ENCODE measurements at regions not wholly inside any gene's neighbourhood (a gene's known extent, or its start where the extent isn't known, plus 50 kb on each side); places are given as distances from the start of the nearest gene placed in this dataset.

GRCh38 chr18:67742525-67742924 is 226.0 kb upstream of the DSEL start:
- H3K4me3 ChIP-seq (replicated peaks; ENCODE audit: low read depth, low read length), result no peak overlapping the region
- no peak for TF ChIP-seq CTCF (IDR thresholded peaks at IDR 0.05; ENCODE audit: low read depth, low read length, missing control alignments)
- no peak for DNase-seq (ENCODE audit: extremely low read depth, low read depth)

- H3K4me3 ChIP-seq (replicated peaks; ENCODE audit: low read depth, low read length), result no peak overlapping the region
- TF ChIP-seq CTCF (IDR thresholded peaks at IDR 0.05; ENCODE audit: low read depth, low read length, missing control alignments), result no peak
- DNase-seq (ENCODE audit: extremely low read depth, low read depth), result no peak
Observed at GRCh38 chr18:67735506-67735905, 219.0 kb upstream of the DSEL start.

- H3K4me3 ChIP-seq (replicated peaks; ENCODE audit: low read depth, low read length), result no peak overlapping the region
- DNase-seq (ENCODE audit: extremely low read depth, low read depth), result peak; percentile 12
- TF ChIP-seq CTCF (IDR thresholded peaks at IDR 0.05; ENCODE audit: low read depth, low read length, missing control alignments), result no peak
Observed at GRCh38 chr18:67733088-67733487, 216.6 kb upstream of the DSEL start.

- H3K4me3 ChIP-seq (replicated peaks; ENCODE audit: low read depth, low read length), result no peak overlapping the region
- TF ChIP-seq CTCF (IDR thresholded peaks at IDR 0.05; ENCODE audit: low read depth, low read length, missing control alignments), result no peak
- DNase-seq (ENCODE audit: extremely low read depth, low read depth), result no peak
Observed at GRCh38 chr18:67731851-67732250, 215.3 kb upstream of the DSEL start.

GRCh38 chr18:67730886-67731285 is 214.4 kb upstream of the DSEL start:
- TF ChIP-seq CTCF (IDR thresholded peaks at IDR 0.05; ENCODE audit: low read depth, low read length, missing control alignments), result no peak
- no peak overlapping the region for H3K4me3 ChIP-seq (replicated peaks; ENCODE audit: low read depth, low read length)
- DNase-seq (ENCODE audit: extremely low read depth, low read depth), result no peak

GRCh38 chr18:67728364-67728763 is 211.8 kb upstream of the DSEL start:
- no peak overlapping the region for H3K4me3 ChIP-seq (replicated peaks; ENCODE audit: low read depth, low read length)
- TF ChIP-seq CTCF (IDR thresholded peaks at IDR 0.05; ENCODE audit: low read depth, low read length, missing control alignments), result no peak
- DNase-seq (ENCODE audit: extremely low read depth, low read depth), result no peak

GRCh38 chr18:67726882-67727281 is 210.4 kb upstream of the DSEL start:
- no peak overlapping the region for H3K4me3 ChIP-seq (replicated peaks; ENCODE audit: low read depth, low read length)
- DNase-seq (ENCODE audit: extremely low read depth, low read depth), result no peak
- no peak for TF ChIP-seq CTCF (IDR thresholded peaks at IDR 0.05; ENCODE audit: low read depth, low read length, missing control alignments)
